HL-60 (cell line): ENCODE measurements at regions not wholly inside any gene's neighbourhood (a gene's known extent, or its start where the extent isn't known, plus 50 kb on each side); places are given as distances from the start of the nearest gene placed in this dataset.

Experiments
- CTCF ChIP-seq: IDR thresholded peaks from one replicate; pipeline ENCODE4 v1.5.1; 2011; ENCODE audit warnings: low read length, control low read depth, inconsistent platforms; ENCODE audit not compliant: insufficient read depth
- POLR2AphosphoS5 ChIP-seq: IDR thresholded peaks from 2 replicates; pipeline ENCODE4 v1.6.1; 2012; ENCODE audit warnings: low read depth

GRCh38 chr12:93972411-93973208, 175.8 kb upstream of the PLXNC1 start:
- TF ChIP-seq CTCF (no peak), POLR2AphosphoS5 (no peak)
